Transverse colon (tissue), 4 donors: ENCODE measurements at regions not wholly inside any gene's neighbourhood (a gene's known extent, or its start where the extent isn't known, plus 50 kb on each side); places are given as distances from the start of the nearest gene placed in this dataset.

Experiments
- DNase-seq: peaks from one replicate; pipeline ENCODE4 v3.0.0-alpha.2; 2019
- H3K27ac ChIP-seq, 4 donors: fragments of 200-600 bp; sonication (generic); 2 replicates each; pipeline ENCODE4 v1.5.1; 2016 to 2018; ENCODE audit warnings: inconsistent platforms in 4 of 4
- H3K27me3 ChIP-seq: fragments of 200-600 bp; sonication (generic); 2 replicates; pipeline ENCODE4 v1.5.1; 2017; ENCODE audit warnings: inconsistent platforms
- H3K36me3 ChIP-seq, 4 donors: fragments of 200-600 bp; sonication (generic); 2 replicates each; pipeline ENCODE4 v1.5.1; 2017 to 2019; ENCODE audit warnings: inconsistent platforms in 4 of 4
- H3K4me1 ChIP-seq, 4 donors: fragments of 200-600 bp; sonication (generic); 2 replicates each; pipeline ENCODE4 v1.5.1; 2017 to 2020; ENCODE audit warnings: inconsistent platforms in 4 of 4
- H3K4me3 ChIP-seq, 4 donors: fragments of 200-600 bp; sonication (generic); 1 replicate in 1 of 4; 2 replicates in 3 of 4; pipeline versions ENCODE4 v1.5.1 to v1.6.1; 2017 to 2019; ENCODE audit warnings: inconsistent platforms in 4 of 4
- H3K9me3 ChIP-seq, 2 donors: fragments of 200-600 bp; sonication (generic); 2 replicates each; pipeline ENCODE4 v1.5.1; 2017 to 2019; ENCODE audit warnings: inconsistent platforms in 2 of 2
- EP300 ChIP-seq: sonication (generic); formaldehyde crosslinking; IDR thresholded peaks from one replicate; pipeline ENCODE4 v1.6.1; 2017; ENCODE audit warnings: antibody characterized with exemption, low read depth
- POLR2A ChIP-seq: fragments of 450-650 bp; IDR thresholded peaks from one replicate; pipeline ENCODE4 v1.6.1; 2016; ENCODE audit warnings: antibody characterized with exemption, mild to moderate bottlenecking, moderate library complexity
- POLR2AphosphoS5 ChIP-seq, 3 donors: sonication (generic); formaldehyde crosslinking; IDR thresholded peaks; one replicate each; pipeline ENCODE4 v1.6.1; 2016; ENCODE audit warnings: antibody characterized with exemption in 3 of 3
- WGBS, 2 donors: methylation state at CpG; one replicate each; pipeline ENCODE4 v1.1.5; 2018; ENCODE audit warnings: low coverage in 1 of 2; 5-methylcytosine and 5-hydroxymethylcytosine counted together
- in situ Hi-C, 4 donors: fragments of 200-750 bp; cut with MboI; loops; one replicate each; pipeline versions ENCODE4 v1.15.0 to v1.15.1; 2017; ENCODE audit warnings: low sequenced_read_pairs in 3 of 4, low pct_ligation_motif_present in 1 of 4, low pct_unique_long_range_greater_than_20kb in 1 of 4
- intact Hi-C: fragments of 100-400 bp; cut with DNase I; formaldehyde crosslinking; loops from one replicate; pipeline ENCODE4 v1.15.1; 2023; ENCODE audit warnings: low total_unique reads
- TF ChIP-seq, protein P1 (sequence below), 5 experiments: fragments of 200-600 bp in 3 of 5; fragments of 450-650 bp in 2 of 5; sonication (generic) in 3 of 5; IDR thresholded peaks; 1 replicate in 2 of 5; 2 replicates in 3 of 5; pipeline ENCODE4 v1.5.1; 2016 to 2017; ENCODE audit warnings: antibody characterized with exemption in 5 of 5, inconsistent platforms in 3 of 5, mild to moderate bottlenecking in 2 of 5, moderate library complexity in 1 of 5

DNA sequence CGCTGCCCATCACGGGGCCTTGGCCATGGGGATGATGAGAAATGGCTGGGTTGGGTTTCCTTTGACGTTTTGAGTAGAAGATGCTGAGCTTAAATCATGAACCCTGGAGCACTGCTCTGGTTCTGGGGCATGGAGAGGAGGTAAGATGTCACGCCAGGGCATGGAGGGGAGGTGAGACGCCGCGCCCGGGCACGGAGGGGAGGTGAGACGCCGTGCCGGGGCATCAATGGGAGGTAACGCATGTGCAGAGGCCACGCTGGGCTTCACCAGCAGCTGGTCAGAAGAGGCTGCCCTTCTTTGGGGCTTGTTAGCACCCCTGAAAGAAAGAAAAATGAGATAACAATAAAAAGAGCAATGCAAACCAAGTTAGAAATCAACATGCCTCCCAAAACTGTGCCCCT is 322.5 kb upstream of the IRX4 start:
- DNase-seq, result no peak
- WGBS, 2 donors, result 87 to 90% methylated on average over 11 to 14 of the region's 14 CpGs
- H3K36me3 ChIP-seq, result no peaks in the 10 kb centered on the region
- no peak overlapping the region for H3K27ac ChIP-seq
- no peak overlapping the region for H3K4me3 ChIP-seq
- intact Hi-C loops, result no loop called here
- TF ChIP-seq POLR2AphosphoS5 (IDR thresholded peaks at IDR 0.05), result no peak
- no peak for TF ChIP-seq EP300
- TF ChIP-seq, protein P1, sequence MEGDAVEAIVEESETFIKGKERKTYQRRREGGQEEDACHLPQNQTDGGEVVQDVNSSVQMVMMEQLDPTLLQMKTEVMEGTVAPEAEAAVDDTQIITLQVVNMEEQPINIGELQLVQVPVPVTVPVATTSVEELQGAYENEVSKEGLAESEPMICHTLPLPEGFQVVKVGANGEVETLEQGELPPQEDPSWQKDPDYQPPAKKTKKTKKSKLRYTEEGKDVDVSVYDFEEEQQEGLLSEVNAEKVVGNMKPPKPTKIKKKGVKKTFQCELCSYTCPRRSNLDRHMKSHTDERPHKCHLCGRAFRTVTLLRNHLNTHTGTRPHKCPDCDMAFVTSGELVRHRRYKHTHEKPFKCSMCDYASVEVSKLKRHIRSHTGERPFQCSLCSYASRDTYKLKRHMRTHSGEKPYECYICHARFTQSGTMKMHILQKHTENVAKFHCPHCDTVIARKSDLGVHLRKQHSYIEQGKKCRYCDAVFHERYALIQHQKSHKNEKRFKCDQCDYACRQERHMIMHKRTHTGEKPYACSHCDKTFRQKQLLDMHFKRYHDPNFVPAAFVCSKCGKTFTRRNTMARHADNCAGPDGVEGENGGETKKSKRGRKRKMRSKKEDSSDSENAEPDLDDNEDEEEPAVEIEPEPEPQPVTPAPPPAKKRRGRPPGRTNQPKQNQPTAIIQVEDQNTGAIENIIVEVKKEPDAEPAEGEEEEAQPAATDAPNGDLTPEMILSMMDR (IDR thresholded peaks at IDR 0.05), result no peak
- TF ChIP-seq POLR2A, result no peak
- no peaks in the 10 kb centered on the region for H3K9me3 ChIP-seq
- H3K27me3 ChIP-seq, result peaks cover 9% of the 10 kb centered on the region
- in situ Hi-C loops, result no loop called here
- no peaks in the 10 kb centered on the region for H3K4me1 ChIP-seq

DNA sequence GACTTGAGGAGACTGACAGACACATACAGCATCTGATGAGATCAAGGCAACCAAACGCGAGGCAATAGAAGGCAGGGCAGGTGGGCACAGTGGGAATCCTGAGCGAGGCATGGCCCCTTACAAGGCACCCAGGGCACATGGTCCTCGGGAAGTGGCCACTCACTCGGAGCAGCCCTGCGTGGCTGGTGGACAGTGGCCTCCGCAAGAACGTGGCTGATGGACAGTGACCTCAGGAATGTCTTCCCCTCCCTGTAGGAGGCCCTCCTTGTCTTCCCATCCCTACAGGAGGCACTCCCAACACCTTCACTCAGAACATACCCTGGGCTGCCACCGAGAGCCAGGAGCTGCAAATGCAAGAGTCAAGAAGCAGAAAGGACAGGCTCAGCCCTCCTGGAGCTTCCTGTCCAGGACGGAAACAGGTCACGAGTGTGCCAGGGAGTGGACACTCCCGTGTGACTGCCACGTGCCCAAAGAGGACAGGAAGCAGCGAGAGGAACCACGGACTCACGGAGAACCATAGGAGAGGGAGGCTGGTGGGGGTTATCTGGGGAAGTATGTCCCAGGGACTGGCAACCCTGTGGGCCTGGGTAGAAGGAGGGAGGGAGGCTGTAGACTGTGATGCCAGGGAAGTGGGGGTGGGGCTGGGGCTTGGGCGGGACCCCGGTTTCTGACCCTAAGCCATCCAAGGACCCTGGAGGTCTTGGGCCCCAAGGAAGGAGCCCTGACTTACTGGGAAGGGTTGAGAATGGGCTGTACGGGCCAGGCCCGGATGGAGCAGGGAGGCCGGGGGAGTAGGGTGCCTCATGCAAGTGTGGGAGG is 321.9 kb upstream of the IRX4 start:
- no peaks in the 10 kb centered on the region for H3K9me3 ChIP-seq
- H3K27me3 ChIP-seq, result peaks cover 5% of the 10 kb centered on the region
- 73 to 84% methylated on average over 3 to 21 of the region's 21 CpGs for WGBS, 2 donors
- H3K36me3 ChIP-seq, result no peaks in the 10 kb centered on the region
- no peaks in the 10 kb centered on the region for H3K4me1 ChIP-seq
- no peak for DNase-seq
- in situ Hi-C loops (no loop called here), intact Hi-C loops (no loop called here)
- TF ChIP-seq, protein P1 (IDR thresholded peaks at IDR 0.05), result no peak
- H3K27ac ChIP-seq, result no peak overlapping the region
- no peak overlapping the region for H3K4me3 ChIP-seq

DNA sequence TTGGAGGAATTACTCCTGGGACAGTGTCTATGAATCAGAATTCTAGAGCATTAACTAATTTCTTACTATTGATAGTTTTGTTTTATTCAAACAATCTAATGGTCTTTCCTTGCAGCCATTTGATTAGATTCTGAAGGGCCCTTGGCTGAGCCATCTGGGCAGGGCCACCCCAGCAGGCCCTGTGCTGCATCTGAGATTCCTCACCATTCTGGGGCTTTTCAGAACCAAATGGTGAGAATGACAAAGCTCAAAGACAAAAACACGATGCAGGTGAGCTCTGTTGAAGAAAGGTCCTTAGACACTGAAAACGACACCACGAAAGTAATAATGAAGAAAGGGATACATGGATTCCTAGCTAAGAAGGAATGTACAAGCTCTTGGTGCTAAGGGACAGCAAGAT is 321.0 kb upstream of the IRX4 start:
- Histone ChIP-seq H3K27me3 (no peaks in the 10 kb centered on the region), H3K4me1 (no peaks in the 10 kb centered on the region), H3K36me3 (no peaks in the 10 kb centered on the region), H3K27ac (no peak overlapping the region), H3K9me3 (no peaks in the 10 kb centered on the region), H3K4me3 (no peak overlapping the region)
- DNase-seq, result no peak
- in situ Hi-C loops, result no loop called here
- intact Hi-C loops, result no loop called here
- WGBS, 2 donors, result 62 to 74% methylated on average over 3 of the region's 3 CpGs
- TF ChIP-seq POLR2A, result no peak
- TF ChIP-seq, protein P1 (IDR thresholded peaks at IDR 0.05), result no peak
- no peak for TF ChIP-seq EP300
- no peak for TF ChIP-seq POLR2AphosphoS5 (IDR thresholded peaks at IDR 0.05)

DNA sequence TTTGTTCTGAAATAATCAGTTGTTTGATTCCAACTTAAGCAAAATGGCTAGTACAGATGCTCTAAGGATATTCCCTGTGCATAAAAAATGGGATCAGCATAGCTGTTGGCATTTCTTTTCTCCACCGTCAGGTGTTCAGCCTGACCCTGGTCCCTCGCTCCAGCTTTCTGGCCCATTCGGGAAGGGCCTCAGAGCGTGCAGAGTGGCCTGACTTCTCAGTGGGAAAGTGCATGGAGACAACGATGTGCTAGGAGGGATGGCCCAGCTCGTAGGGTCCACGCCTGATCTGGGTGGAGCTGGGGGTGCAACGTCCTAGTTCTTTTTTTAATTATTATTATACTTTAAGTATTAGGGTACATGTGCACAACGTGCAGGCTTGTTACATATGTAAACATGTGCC is 319.1 kb upstream of the IRX4 start:
- Histone ChIP-seq H3K4me3 (no peak overlapping the region), H3K9me3 (no peaks in the 10 kb centered on the region), H3K36me3 (no peaks in the 10 kb centered on the region), H3K27me3 (peaks cover 5% of the 10 kb centered on the region), H3K4me1 (no peaks in the 10 kb centered on the region), H3K27ac (no peak overlapping the region)
- intact Hi-C loops, result no loop called here
- no peak for DNase-seq
- in situ Hi-C loops, result no loop called here
- WGBS, 2 donors, result 83 to 94% methylated on average over 2 to 9 of the region's 9 CpGs
- no peak for TF ChIP-seq POLR2A
- TF ChIP-seq EP300, result no peak
- TF ChIP-seq POLR2AphosphoS5 (IDR thresholded peaks at IDR 0.05), result no peak
- TF ChIP-seq, protein P1 (IDR thresholded peaks at IDR 0.05), result no peak
